ENCODE measurements at regions not wholly inside any gene's neighbourhood (a gene's known extent, or its start where the extent isn't known, plus 50 kb on each side); places are given as distances from the start of the nearest gene placed in this dataset.

- Mint-ChIP-seq H3K27ac (no peak overlapping the region), H3K4me1 (no peaks in the 10 kb centered on the region), H3K36me3 (no peaks in the 10 kb centered on the region), H3K27me3 (no peaks in the 10 kb centered on the region), H3K9me3 (peaks cover 0 to 4% (median 1%) of the 10 kb centered on the region in 7 donors), H3K4me3 (no peak overlapping the region)
- Histone ChIP-seq H3K4me1 (ENCODE audit: control insufficient read depth, insufficient read depth, low read length, poor library complexity, severe bottlenecking) (no peaks in the 10 kb centered on the region), H3K36me3 (ENCODE audit: control insufficient read depth, insufficient read depth, low read length) (no peaks in the 10 kb centered on the region), H3K4me3 (ENCODE audit: low read depth, low read length) (no peak overlapping the region), H3K9me3 (ENCODE audit: control insufficient read depth in 2 of 2, low read length in 2 of 2) (peaks cover 0 to 7% of the 10 kb centered on the region in 2 experiments), H3K27me3 (ENCODE audit: control insufficient read depth, insufficient read depth, low read length) (no peaks in the 10 kb centered on the region), H3K27ac (ENCODE audit: insufficient read depth, low read length, poor library complexity, severe bottlenecking) (no peak overlapping the region)
- DNase-seq (no peak), ATAC-seq (ENCODE audit: low read depth in 2 of 2) (no peak)
Observed at GRCh38 chr10:63994371-63994770, 473.2 kb downstream of the REEP3 start.

GRCh38 chr10:64007157-64007556 lies 486.0 kb downstream of the REEP3 start:
- H3K36me3 ChIP-seq (ENCODE audit: control insufficient read depth, insufficient read depth, low read length) = no peaks in the 10 kb centered on the region
- H3K4me3 ChIP-seq (ENCODE audit: low read depth, low read length) = no peak overlapping the region
- no peak for DNase-seq
- no peaks in the 10 kb centered on the region for H3K27me3 Mint-ChIP-seq
- H3K27ac Mint-ChIP-seq = no peak overlapping the region
- no peak for ATAC-seq (ENCODE audit: low read depth in 2 of 2)
- H3K9me3 ChIP-seq (ENCODE audit: control insufficient read depth in 2 of 2, low read length in 2 of 2) = no peaks in the 10 kb centered on the region
- H3K27ac ChIP-seq (ENCODE audit: insufficient read depth, low read length, poor library complexity, severe bottlenecking) = no peak overlapping the region
- peaks cover 0 to 11% (median 6%) of the 10 kb centered on the region in 7 donors for H3K9me3 Mint-ChIP-seq
- no peaks in the 10 kb centered on the region for H3K27me3 ChIP-seq (ENCODE audit: control insufficient read depth, insufficient read depth, low read length)
- H3K4me1 ChIP-seq (ENCODE audit: control insufficient read depth, insufficient read depth, low read length, poor library complexity, severe bottlenecking) = no peaks in the 10 kb centered on the region
- H3K4me1 Mint-ChIP-seq = no peaks in the 10 kb centered on the region
- H3K36me3 Mint-ChIP-seq = no peaks in the 10 kb centered on the region
- H3K4me3 Mint-ChIP-seq = no peak overlapping the region

GRCh38 chr10:64010711-64011110 lies 489.5 kb downstream of the REEP3 start:
- Mint-ChIP-seq H3K36me3 (no peaks in the 10 kb centered on the region), H3K27me3 (no peaks in the 10 kb centered on the region), H3K27ac (no peak overlapping the region), H3K9me3 (peaks cover 0 to 11% (median 2%) of the 10 kb centered on the region in 7 donors), H3K4me3 (no peak overlapping the region), H3K4me1 (no peaks in the 10 kb centered on the region)
- H3K36me3 ChIP-seq (ENCODE audit: control insufficient read depth, insufficient read depth, low read length) = no peaks in the 10 kb centered on the region
- no peaks in the 10 kb centered on the region for H3K4me1 ChIP-seq (ENCODE audit: control insufficient read depth, insufficient read depth, low read length, poor library complexity, severe bottlenecking)
- DNase-seq (no peak), ATAC-seq (ENCODE audit: low read depth in 2 of 2) (no peak)
- H3K4me3 ChIP-seq (ENCODE audit: low read depth, low read length) = no peak overlapping the region
- H3K9me3 ChIP-seq (ENCODE audit: control insufficient read depth in 2 of 2, low read length in 2 of 2) = no peaks in the 10 kb centered on the region
- H3K27me3 ChIP-seq (ENCODE audit: control insufficient read depth, insufficient read depth, low read length) = no peaks in the 10 kb centered on the region
- no peak overlapping the region for H3K27ac ChIP-seq (ENCODE audit: insufficient read depth, low read length, poor library complexity, severe bottlenecking)

- no peak overlapping the region for H3K4me3 ChIP-seq (ENCODE audit: low read depth, low read length)
- H3K27ac Mint-ChIP-seq = no peak overlapping the region
- no peaks in the 10 kb centered on the region for H3K4me1 Mint-ChIP-seq
- no peaks in the 10 kb centered on the region for H3K27me3 ChIP-seq (ENCODE audit: control insufficient read depth, insufficient read depth, low read length)
- H3K27ac ChIP-seq (ENCODE audit: insufficient read depth, low read length, poor library complexity, severe bottlenecking) = no peak overlapping the region
- ATAC-seq (ENCODE audit: low read depth in 2 of 2) = no peak
- H3K4me1 ChIP-seq (ENCODE audit: control insufficient read depth, insufficient read depth, low read length, poor library complexity, severe bottlenecking) = no peaks in the 10 kb centered on the region
- H3K9me3 Mint-ChIP-seq = peaks cover 0 to 11% (median 2%) of the 10 kb centered on the region in 7 donors
- H3K9me3 ChIP-seq (ENCODE audit: control insufficient read depth in 2 of 2, low read length in 2 of 2) = no peaks in the 10 kb centered on the region
- H3K36me3 ChIP-seq (ENCODE audit: control insufficient read depth, insufficient read depth, low read length) = no peaks in the 10 kb centered on the region
- no peak overlapping the region for H3K4me3 Mint-ChIP-seq
- no peaks in the 10 kb centered on the region for H3K36me3 Mint-ChIP-seq
- DNase-seq = no peak
- H3K27me3 Mint-ChIP-seq = no peaks in the 10 kb centered on the region
Observed at GRCh38 chr10:64011912-64012714, 490.9 kb downstream of the REEP3 start.

- Histone ChIP-seq H3K4me1 (ENCODE audit: control insufficient read depth, insufficient read depth, low read length, poor library complexity, severe bottlenecking) (no peaks in the 10 kb centered on the region), H3K27me3 (ENCODE audit: control insufficient read depth, insufficient read depth, low read length) (no peaks in the 10 kb centered on the region), H3K9me3 (ENCODE audit: control insufficient read depth in 2 of 2, low read length in 2 of 2) (no peaks in the 10 kb centered on the region), H3K4me3 (ENCODE audit: low read depth, low read length) (no peak overlapping the region), H3K27ac (ENCODE audit: insufficient read depth, low read length, poor library complexity, severe bottlenecking) (no peak overlapping the region), H3K36me3 (ENCODE audit: control insufficient read depth, insufficient read depth, low read length) (no peaks in the 10 kb centered on the region)
- H3K4me1 Mint-ChIP-seq = no peaks in the 10 kb centered on the region
- H3K9me3 Mint-ChIP-seq = peaks cover 0 to 10% (median 4%) of the 10 kb centered on the region in 7 donors
- no peak overlapping the region for H3K27ac Mint-ChIP-seq
- H3K27me3 Mint-ChIP-seq = no peaks in the 10 kb centered on the region
- no peak for ATAC-seq (ENCODE audit: low read depth in 2 of 2)
- H3K36me3 Mint-ChIP-seq = no peaks in the 10 kb centered on the region
- H3K4me3 Mint-ChIP-seq = no peak overlapping the region
- DNase-seq = no peak
Observed at GRCh38 chr10:64014281-64014680, 493.1 kb downstream of the REEP3 start.

GRCh38 chr10:64023926-64024470 lies 502.8 kb downstream of the REEP3 start:
- peaks cover 0 to 3% (median 0%) of the 10 kb centered on the region in 7 donors for H3K9me3 Mint-ChIP-seq
- no peak for ATAC-seq (ENCODE audit: low read depth in 2 of 2)
- no peaks in the 10 kb centered on the region for H3K36me3 Mint-ChIP-seq
- no peak overlapping the region for H3K27ac Mint-ChIP-seq
- Histone ChIP-seq H3K27ac (ENCODE audit: insufficient read depth, low read length, poor library complexity, severe bottlenecking) (no peak overlapping the region), H3K9me3 (ENCODE audit: control insufficient read depth in 2 of 2, low read length in 2 of 2) (no peaks in the 10 kb centered on the region), H3K4me1 (ENCODE audit: control insufficient read depth, insufficient read depth, low read length, poor library complexity, severe bottlenecking) (no peaks in the 10 kb centered on the region), H3K27me3 (ENCODE audit: control insufficient read depth, insufficient read depth, low read length) (no peaks in the 10 kb centered on the region), H3K36me3 (ENCODE audit: control insufficient read depth, insufficient read depth, low read length) (no peaks in the 10 kb centered on the region), H3K4me3 (ENCODE audit: low read depth, low read length) (no peak overlapping the region)
- no peak overlapping the region for H3K4me3 Mint-ChIP-seq
- H3K4me1 Mint-ChIP-seq = no peaks in the 10 kb centered on the region
- H3K27me3 Mint-ChIP-seq = peaks cover 6% of the 10 kb centered on the region
- DNase-seq = no peak

- Mint-ChIP-seq H3K27me3 (peaks cover 7% of the 10 kb centered on the region), H3K9me3 (peaks cover 0 to 2% (median 0%) of the 10 kb centered on the region in 7 donors), H3K4me1 (no peaks in the 10 kb centered on the region), H3K27ac (no peak overlapping the region), H3K36me3 (no peaks in the 10 kb centered on the region), H3K4me3 (no peak overlapping the region)
- no peak for DNase-seq
- no peak overlapping the region for H3K4me3 ChIP-seq (ENCODE audit: low read depth, low read length)
- no peaks in the 10 kb centered on the region for H3K4me1 ChIP-seq (ENCODE audit: control insufficient read depth, insufficient read depth, low read length, poor library complexity, severe bottlenecking)
- no peaks in the 10 kb centered on the region for H3K36me3 ChIP-seq (ENCODE audit: control insufficient read depth, insufficient read depth, low read length)
- H3K9me3 ChIP-seq (ENCODE audit: control insufficient read depth in 2 of 2, low read length in 2 of 2) = no peaks in the 10 kb centered on the region
- no peak overlapping the region for H3K27ac ChIP-seq (ENCODE audit: insufficient read depth, low read length, poor library complexity, severe bottlenecking)
- no peak for ATAC-seq (ENCODE audit: low read depth in 2 of 2)
- H3K27me3 ChIP-seq (ENCODE audit: control insufficient read depth, insufficient read depth, low read length) = no peaks in the 10 kb centered on the region
Observed at GRCh38 chr10:64033711-64034110, 512.5 kb downstream of the REEP3 start.
